ENCODE measurements at regions not wholly inside any gene's neighbourhood (a gene's known extent, or its start where the extent isn't known, plus 50 kb on each side); places are given as distances from the start of the nearest gene placed in this dataset.

DNA sequence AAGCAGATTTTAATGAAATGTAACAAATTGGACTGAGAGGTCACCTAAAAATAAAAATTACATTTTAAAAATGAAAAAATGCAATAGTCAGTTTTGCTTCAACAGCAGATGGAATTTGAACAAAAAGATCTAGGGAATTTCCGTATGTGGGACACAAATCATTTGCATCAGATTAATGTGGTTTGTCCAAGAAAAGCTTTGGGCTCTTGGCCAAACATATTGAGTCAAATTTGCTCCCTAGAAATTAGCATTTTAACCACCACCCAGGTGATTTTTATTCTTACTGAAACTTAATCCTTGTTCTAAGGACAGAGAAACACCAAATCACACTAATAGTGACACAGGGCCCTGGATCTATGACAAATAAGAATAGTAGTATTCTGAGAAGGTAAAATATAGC is 1477.8 kb downstream of the FAM181B start:
- no peak for TF ChIP-seq SPI1 (IDR thresholded peaks at IDR 0.05; ENCODE audit: borderline replicate concordance, low read depth)
- TF ChIP-seq CTCF (IDR thresholded peaks at IDR 0.05; ENCODE audit: insufficient read depth, low read length), result no peak
- TF ChIP-seq GABPA (IDR thresholded peaks at IDR 0.05; ENCODE audit: low read depth), result no peak
- TF ChIP-seq POLR2AphosphoS5 (IDR thresholded peaks at IDR 0.05; ENCODE audit: low read depth), result no peak
- no peak for TF ChIP-seq REST (IDR thresholded peaks at IDR 0.05; ENCODE audit: insufficient replicate concordance, low read depth)

GRCh38 chr11:81253244-81253643 is 1480.4 kb downstream of the FAM181B start:
- no peaks in the 10 kb centered on the region for H3K27me3 ChIP-seq (ENCODE audit: insufficient read depth, poor library complexity, severe bottlenecking)
- H3K27ac ChIP-seq (replicated peaks), result no peak overlapping the region
- H3K4me3 ChIP-seq (replicated peaks; ENCODE audit: insufficient read depth, low read length), result no peak overlapping the region
- TF ChIP-seq SPI1 (IDR thresholded peaks at IDR 0.05; ENCODE audit: borderline replicate concordance, low read depth) (no peak), CTCF (IDR thresholded peaks at IDR 0.05; ENCODE audit: insufficient read depth, low read length) (no peak), POLR2AphosphoS5 (IDR thresholded peaks at IDR 0.05; ENCODE audit: low read depth) (no peak), GABPA (IDR thresholded peaks at IDR 0.05; ENCODE audit: low read depth) (no peak), REST (IDR thresholded peaks at IDR 0.05; ENCODE audit: insufficient replicate concordance, low read depth) (no peak)
- DNase-seq (ENCODE audit: low read depth in 1 of 2, low spot score in 1 of 2), result no peak

More for the DNA sequence above, 1477.8 kb downstream of the FAM181B start:
- no peak overlapping the region for H3K4me3 ChIP-seq (replicated peaks; ENCODE audit: insufficient read depth, low read length)
- H3K27ac ChIP-seq (replicated peaks), result no peak overlapping the region
- H3K27me3 ChIP-seq (ENCODE audit: insufficient read depth, poor library complexity, severe bottlenecking), result no peaks in the 10 kb centered on the region
- DNase-seq (ENCODE audit: low read depth in 1 of 2, low spot score in 1 of 2), result no peak

GRCh38 chr11:81246941-81247340 is 1486.7 kb downstream of the FAM181B start:
- Histone ChIP-seq H3K27me3 (ENCODE audit: insufficient read depth, poor library complexity, severe bottlenecking) (no peaks in the 10 kb centered on the region), H3K4me3 (replicated peaks; ENCODE audit: insufficient read depth, low read length) (no peak overlapping the region), H3K27ac (replicated peaks) (no peak overlapping the region)
- TF ChIP-seq GABPA (IDR thresholded peaks at IDR 0.05; ENCODE audit: low read depth), result no peak
- TF ChIP-seq POLR2AphosphoS5 (IDR thresholded peaks at IDR 0.05; ENCODE audit: low read depth), result no peak
- no peak for TF ChIP-seq SPI1 (IDR thresholded peaks at IDR 0.05; ENCODE audit: borderline replicate concordance, low read depth)
- no peak for TF ChIP-seq REST (IDR thresholded peaks at IDR 0.05; ENCODE audit: insufficient replicate concordance, low read depth)
- no peak for TF ChIP-seq CTCF (IDR thresholded peaks at IDR 0.05; ENCODE audit: insufficient read depth, low read length)
- no peak for DNase-seq (ENCODE audit: low read depth in 1 of 2, low spot score in 1 of 2)

Data from HL-60 (cell line).